ENCODE measurements at regions not wholly inside any gene's neighbourhood (a gene's known extent, or its start where the extent isn't known, plus 50 kb on each side); places are given as distances from the start of the nearest gene placed in this dataset.

- Mint-ChIP-seq H3K9me3 (ENCODE audit: unreplicated experiment) (peaks cover 3% of the 10 kb centered on the region), H3K4me1 (ENCODE audit: unreplicated experiment) (no peaks in the 10 kb centered on the region), H3K4me3 (ENCODE audit: unreplicated experiment) (no peak overlapping the region), H3K27ac (ENCODE audit: unreplicated experiment) (no peak overlapping the region), H3K36me3 (ENCODE audit: unreplicated experiment) (no peaks in the 10 kb centered on the region), H3K27me3 (ENCODE audit: unreplicated experiment) (no peaks in the 10 kb centered on the region)
- DNase-seq (ENCODE audit: extremely low spot score, unreplicated experiment), result no peak
- TF ChIP-seq CTCF (IDR thresholded peaks at IDR 0.05), result no peak
Observed at GRCh38 chr7:24199978-24200377, 84.0 kb upstream of the NPY start.

- DNase-seq (ENCODE audit: extremely low spot score, unreplicated experiment), result no peak
- no peak for TF ChIP-seq CTCF (IDR thresholded peaks at IDR 0.05)
- no peaks in the 10 kb centered on the region for H3K9me3 Mint-ChIP-seq (ENCODE audit: unreplicated experiment)
- H3K4me1 Mint-ChIP-seq (ENCODE audit: unreplicated experiment), result no peaks in the 10 kb centered on the region
- H3K36me3 Mint-ChIP-seq (ENCODE audit: unreplicated experiment), result no peaks in the 10 kb centered on the region
- H3K27me3 Mint-ChIP-seq (ENCODE audit: unreplicated experiment), result no peaks in the 10 kb centered on the region
- H3K27ac Mint-ChIP-seq (ENCODE audit: unreplicated experiment), result no peak overlapping the region
- H3K4me3 Mint-ChIP-seq (ENCODE audit: unreplicated experiment), result no peak overlapping the region
Observed at GRCh38 chr7:24200407-24200966, 83.5 kb upstream of the NPY start.

- no peaks in the 10 kb centered on the region for H3K9me3 Mint-ChIP-seq (ENCODE audit: unreplicated experiment)
Observed at GRCh38 chr7:24201226-24201625, 82.8 kb upstream of the NPY start.

GRCh38 chr7:24212073-24212472, 71.9 kb upstream of the NPY start:
- Mint-ChIP-seq H3K9me3 (ENCODE audit: unreplicated experiment) (no peaks in the 10 kb centered on the region), H3K4me1 (ENCODE audit: unreplicated experiment) (no peaks in the 10 kb centered on the region), H3K4me3 (ENCODE audit: unreplicated experiment) (no peak overlapping the region), H3K27ac (ENCODE audit: unreplicated experiment) (no peak overlapping the region), H3K27me3 (ENCODE audit: unreplicated experiment) (no peaks in the 10 kb centered on the region), H3K36me3 (ENCODE audit: unreplicated experiment) (no peaks in the 10 kb centered on the region)
- no peak for DNase-seq (ENCODE audit: extremely low spot score, unreplicated experiment)
- no peak for TF ChIP-seq CTCF (IDR thresholded peaks at IDR 0.05)

More at GRCh38 chr7:24201226-24201625, 82.8 kb upstream of the NPY start:
- no peak for TF ChIP-seq CTCF (IDR thresholded peaks at IDR 0.05)
- no peak for DNase-seq (ENCODE audit: extremely low spot score, unreplicated experiment)
- no peak overlapping the region for H3K4me3 Mint-ChIP-seq (ENCODE audit: unreplicated experiment)
- H3K27me3 Mint-ChIP-seq (ENCODE audit: unreplicated experiment), result no peaks in the 10 kb centered on the region
- H3K36me3 Mint-ChIP-seq (ENCODE audit: unreplicated experiment), result no peaks in the 10 kb centered on the region
- no peak overlapping the region for H3K27ac Mint-ChIP-seq (ENCODE audit: unreplicated experiment)
- no peaks in the 10 kb centered on the region for H3K4me1 Mint-ChIP-seq (ENCODE audit: unreplicated experiment)

- no peaks in the 10 kb centered on the region for H3K9me3 Mint-ChIP-seq (ENCODE audit: unreplicated experiment)
- no peaks in the 10 kb centered on the region for H3K36me3 Mint-ChIP-seq (ENCODE audit: unreplicated experiment)
- H3K27me3 Mint-ChIP-seq (ENCODE audit: unreplicated experiment), result no peaks in the 10 kb centered on the region
- H3K27ac Mint-ChIP-seq (ENCODE audit: unreplicated experiment), result no peak overlapping the region
- DNase-seq (ENCODE audit: extremely low spot score, unreplicated experiment), result no peak
- H3K4me1 Mint-ChIP-seq (ENCODE audit: unreplicated experiment), result no peaks in the 10 kb centered on the region
- no peak overlapping the region for H3K4me3 Mint-ChIP-seq (ENCODE audit: unreplicated experiment)
- TF ChIP-seq CTCF (IDR thresholded peaks at IDR 0.05), result no peak
Observed at GRCh38 chr7:24213311-24213710, 70.7 kb upstream of the NPY start.

Data from osteocyte (in vitro differentiated cells).